Chondrocyte (in vitro differentiated cells): ENCODE measurements at regions not wholly inside any gene's neighbourhood (a gene's known extent, or its start where the extent isn't known, plus 50 kb on each side); places are given as distances from the start of the nearest gene placed in this dataset.

Source experiments
- DNase-seq: peaks from one replicate; pipeline ENCODE4 v3.0.0; 2021; ENCODE audit warnings: mixed read lengths, low spot score
- H3K27ac Mint-ChIP-seq: one replicate; pipeline ENCODE4 v1.8.0; 2021; ENCODE audit warnings: mild to moderate bottlenecking, moderate library complexity, mixed read lengths; ENCODE audit not compliant: unreplicated experiment
- H3K27me3 Mint-ChIP-seq: 2 replicates; pipeline ENCODE4 v1.8.0; 2021; ENCODE audit warnings: low read depth, mixed read lengths
- H3K36me3 Mint-ChIP-seq: 2 replicates; pipeline ENCODE4 v1.8.0; 2021; ENCODE audit warnings: low read depth, mixed read lengths
- H3K4me1 Mint-ChIP-seq: 2 replicates; pipeline ENCODE4 v1.8.0; 2021; ENCODE audit warnings: low read depth, mild to moderate bottlenecking, mixed read lengths
- H3K4me3 Mint-ChIP-seq: one replicate; pipeline ENCODE4 v1.8.0; 2021; ENCODE audit warnings: mild to moderate bottlenecking, moderate library complexity, mixed read lengths; ENCODE audit not compliant: unreplicated experiment
- H3K9me3 Mint-ChIP-seq: 2 replicates; pipeline ENCODE4 v1.8.0; 2021; ENCODE audit warnings: low read depth, mixed read lengths
- CTCF ChIP-seq: fragments of 200-600 bp; sonication (generic); IDR thresholded peaks from 2 replicates; pipeline ENCODE4 v1.5.0; 2021; ENCODE audit warnings: antibody characterized with exemption, mild to moderate bottlenecking, moderate library complexity

DNA sequence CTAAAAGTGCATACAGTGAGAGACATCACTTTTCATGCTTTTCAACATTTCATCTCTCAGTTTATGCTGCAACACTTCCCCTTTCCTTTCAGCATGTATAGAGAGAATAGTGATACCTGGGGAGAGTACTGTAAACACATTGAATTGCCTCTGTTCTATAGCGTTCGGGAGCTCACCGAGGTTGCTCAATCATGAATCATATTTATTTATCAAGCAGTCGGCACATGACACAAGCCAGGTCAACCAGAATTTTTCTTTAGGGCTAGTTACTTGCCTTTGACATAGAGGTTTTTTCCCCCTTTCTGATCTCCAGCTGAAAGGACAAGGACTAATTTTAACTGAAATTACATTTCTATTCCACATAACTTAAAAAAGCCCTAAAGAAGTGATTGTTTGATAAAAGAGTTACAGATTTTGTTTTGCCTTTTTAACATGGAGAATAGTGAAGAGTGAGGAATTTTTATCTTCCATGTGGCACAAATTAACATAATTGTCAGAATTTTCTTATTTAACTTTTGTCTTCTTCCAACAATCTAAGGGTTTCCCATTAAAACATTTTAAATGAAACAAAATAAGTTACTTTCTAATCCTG lies 690.9 kb upstream of the TMEFF2 start:
- Mint-ChIP-seq H3K36me3 (no peaks in the 10 kb centered on the region), H3K4me3 (no peak overlapping the region), H3K9me3 (no peaks in the 10 kb centered on the region), H3K27me3 (peaks cover 10% of the 10 kb centered on the region), H3K4me1 (no peaks in the 10 kb centered on the region), H3K27ac (no peak overlapping the region)
- no peak for DNase-seq
- TF ChIP-seq CTCF = no peak

GRCh38 chr2:192877159-192877558 lies 682.4 kb upstream of the TMEFF2 start:
- no peak for DNase-seq
- H3K36me3 Mint-ChIP-seq = no peaks in the 10 kb centered on the region
- H3K27ac Mint-ChIP-seq = no peak overlapping the region
- H3K4me1 Mint-ChIP-seq = no peaks in the 10 kb centered on the region
- H3K27me3 Mint-ChIP-seq = peaks cover 16% of the 10 kb centered on the region
- TF ChIP-seq CTCF = no peak
- H3K9me3 Mint-ChIP-seq = no peaks in the 10 kb centered on the region
- H3K4me3 Mint-ChIP-seq = no peak overlapping the region

DNA sequence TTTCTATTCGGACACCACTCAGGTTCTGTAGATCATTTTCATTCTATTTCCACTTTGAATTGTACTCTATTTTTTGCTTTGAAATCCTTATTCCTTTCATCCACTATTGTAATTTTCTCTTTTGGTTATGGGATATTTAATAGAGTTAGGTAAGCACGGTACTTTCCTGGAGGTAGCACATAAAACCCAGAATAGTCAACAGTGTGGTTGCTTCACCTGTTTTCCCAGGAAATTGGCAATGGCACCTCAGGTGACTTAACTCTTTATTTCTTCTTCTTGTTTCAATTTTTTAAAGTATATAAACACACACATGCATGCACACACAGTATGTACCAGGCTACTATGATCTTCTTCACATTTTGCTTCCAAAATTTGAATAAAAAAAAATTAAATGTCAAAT lies 682.0 kb upstream of the TMEFF2 start:
- no peak overlapping the region for H3K27ac Mint-ChIP-seq
- peaks cover 17% of the 10 kb centered on the region for H3K27me3 Mint-ChIP-seq
- H3K36me3 Mint-ChIP-seq = no peaks in the 10 kb centered on the region
- no peak for DNase-seq
- no peak overlapping the region for H3K4me3 Mint-ChIP-seq
- H3K9me3 Mint-ChIP-seq = no peaks in the 10 kb centered on the region
- TF ChIP-seq CTCF = no peak
- H3K4me1 Mint-ChIP-seq = no peaks in the 10 kb centered on the region

GRCh38 chr2:192854706-192855105 lies 660.0 kb upstream of the TMEFF2 start:
- no peaks in the 10 kb centered on the region for H3K4me1 Mint-ChIP-seq
- no peaks in the 10 kb centered on the region for H3K27me3 Mint-ChIP-seq
- no peak overlapping the region for H3K4me3 Mint-ChIP-seq
- no peaks in the 10 kb centered on the region for H3K9me3 Mint-ChIP-seq
- TF ChIP-seq CTCF = no peak
- DNase-seq = no peak
- H3K36me3 Mint-ChIP-seq = no peaks in the 10 kb centered on the region
- no peak overlapping the region for H3K27ac Mint-ChIP-seq

DNA sequence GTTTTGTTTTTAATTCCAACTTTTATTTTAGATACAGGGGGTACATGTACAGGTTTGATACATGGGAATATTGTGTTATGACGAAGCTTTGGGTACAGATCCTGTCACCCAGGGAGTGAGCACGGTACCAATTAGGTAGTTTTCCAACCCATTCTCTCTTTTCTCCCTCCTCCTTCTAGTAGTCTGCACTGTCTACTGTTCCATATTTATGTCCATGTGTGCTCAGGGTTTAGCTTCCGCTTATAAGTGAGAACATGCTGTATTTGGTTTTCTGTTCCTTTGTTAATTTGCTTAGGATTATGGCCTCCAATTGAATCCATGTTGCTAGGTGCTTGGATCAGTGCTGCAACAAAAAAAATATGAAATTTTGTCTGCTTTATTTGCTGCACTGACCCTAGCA lies 659.3 kb upstream of the TMEFF2 start:
- H3K9me3 Mint-ChIP-seq = no peaks in the 10 kb centered on the region
- no peak overlapping the region for H3K27ac Mint-ChIP-seq
- H3K36me3 Mint-ChIP-seq = no peaks in the 10 kb centered on the region
- H3K4me3 Mint-ChIP-seq = no peak overlapping the region
- H3K27me3 Mint-ChIP-seq = no peaks in the 10 kb centered on the region
- no peak for DNase-seq
- H3K4me1 Mint-ChIP-seq = no peaks in the 10 kb centered on the region
- TF ChIP-seq CTCF = no peak
